ENCODE measurements at regions not wholly inside any gene's neighbourhood (a gene's known extent, or its start where the extent isn't known, plus 50 kb on each side); places are given as distances from the start of the nearest gene placed in this dataset.

DNA sequence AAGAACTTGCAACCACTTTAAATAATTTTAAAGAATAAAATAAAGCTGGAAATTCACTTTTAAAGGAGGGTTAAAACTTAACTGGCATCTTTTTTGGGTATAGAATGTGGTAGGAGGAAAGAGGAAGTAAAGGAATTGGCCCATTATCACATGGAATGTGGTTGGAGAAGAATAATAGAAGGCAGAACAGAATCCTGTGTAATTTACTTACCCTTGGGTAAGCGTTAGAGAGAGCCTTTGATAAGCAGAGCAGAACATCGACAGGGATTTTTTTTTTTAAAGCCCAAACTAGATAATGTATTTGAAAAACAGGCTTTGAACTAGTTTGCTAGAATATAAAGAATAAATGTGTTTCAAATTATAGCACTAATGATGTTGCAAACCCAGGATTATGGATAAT lies 199.8 kb upstream of the KIAA1217 start:
- TF ChIP-seq, protein P1, sequence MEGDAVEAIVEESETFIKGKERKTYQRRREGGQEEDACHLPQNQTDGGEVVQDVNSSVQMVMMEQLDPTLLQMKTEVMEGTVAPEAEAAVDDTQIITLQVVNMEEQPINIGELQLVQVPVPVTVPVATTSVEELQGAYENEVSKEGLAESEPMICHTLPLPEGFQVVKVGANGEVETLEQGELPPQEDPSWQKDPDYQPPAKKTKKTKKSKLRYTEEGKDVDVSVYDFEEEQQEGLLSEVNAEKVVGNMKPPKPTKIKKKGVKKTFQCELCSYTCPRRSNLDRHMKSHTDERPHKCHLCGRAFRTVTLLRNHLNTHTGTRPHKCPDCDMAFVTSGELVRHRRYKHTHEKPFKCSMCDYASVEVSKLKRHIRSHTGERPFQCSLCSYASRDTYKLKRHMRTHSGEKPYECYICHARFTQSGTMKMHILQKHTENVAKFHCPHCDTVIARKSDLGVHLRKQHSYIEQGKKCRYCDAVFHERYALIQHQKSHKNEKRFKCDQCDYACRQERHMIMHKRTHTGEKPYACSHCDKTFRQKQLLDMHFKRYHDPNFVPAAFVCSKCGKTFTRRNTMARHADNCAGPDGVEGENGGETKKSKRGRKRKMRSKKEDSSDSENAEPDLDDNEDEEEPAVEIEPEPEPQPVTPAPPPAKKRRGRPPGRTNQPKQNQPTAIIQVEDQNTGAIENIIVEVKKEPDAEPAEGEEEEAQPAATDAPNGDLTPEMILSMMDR (conservative IDR thresholded peaks at IDR 0.05; ENCODE audit: low read length) = no peak
- no peak for TF ChIP-seq EZH2phosphoT487 (IDR thresholded peaks at IDR 0.05; ENCODE audit: borderline replicate concordance)
- H3K4me2 ChIP-seq (ENCODE audit: low read depth, low read length, poor library complexity, severe bottlenecking) = no peak overlapping the region
- no peaks in the 10 kb centered on the region for H3K27me3 ChIP-seq (ENCODE audit: insufficient read depth, low read length, poor library complexity, severe bottlenecking)

DNA sequence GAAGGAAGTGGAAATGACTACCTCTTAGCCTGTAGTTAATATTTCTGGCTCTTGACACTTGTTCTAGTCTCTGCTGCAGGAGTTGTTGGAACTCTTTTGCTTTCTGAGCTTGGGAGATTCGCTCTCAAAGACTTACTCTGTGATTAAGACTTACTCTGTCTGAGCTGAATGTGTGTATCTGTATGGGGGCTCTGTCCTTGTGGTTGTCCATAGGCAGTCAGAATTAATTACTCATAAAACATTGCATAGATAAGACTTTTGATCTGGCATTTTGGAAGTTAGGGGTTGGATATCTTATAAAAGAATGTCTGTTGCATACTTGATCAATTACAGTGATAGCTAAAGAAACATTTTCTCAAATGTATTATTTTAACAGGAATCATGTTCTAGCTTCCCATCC lies 199.2 kb upstream of the KIAA1217 start:
- no peaks in the 10 kb centered on the region for H3K9me3 ChIP-seq (ENCODE audit: insufficient read depth, low read depth, low read length)
- H3K4me2 ChIP-seq (ENCODE audit: low read depth, low read length, poor library complexity, severe bottlenecking) = no peak overlapping the region
- no peaks in the 10 kb centered on the region for H3K79me2 ChIP-seq (ENCODE audit: insufficient read depth, low read length)
- no peaks in the 10 kb centered on the region for H3K9me2 ChIP-seq (replicated peaks; ENCODE audit: low read depth, low read length)
- H2AFZ ChIP-seq (ENCODE audit: low read length) = no peak overlapping the region
- no peaks in the 10 kb centered on the region for H4K20me1 ChIP-seq (ENCODE audit: insufficient read depth, low read length, poor library complexity, severe bottlenecking)
- no peaks in the 10 kb centered on the region for H3K36me3 ChIP-seq (ENCODE audit: insufficient read depth, low read length)
- no peak overlapping the region for H3K9ac ChIP-seq (ENCODE audit: low read depth, low read length, poor library complexity, severe bottlenecking)
- H3K4me1 ChIP-seq (ENCODE audit: insufficient read depth, low read length, poor library complexity, severe bottlenecking) = peaks cover 6% of the 10 kb centered on the region
- no peak for TF ChIP-seq EZH2phosphoT487 (IDR thresholded peaks at IDR 0.05; ENCODE audit: borderline replicate concordance)
- H3F3A ChIP-seq (ENCODE audit: low read depth) = no peaks in the 10 kb centered on the region
- no peaks in the 10 kb centered on the region for H3K27me3 ChIP-seq (ENCODE audit: insufficient read depth, low read length, poor library complexity, severe bottlenecking)
- no peak overlapping the region for H3K4me3 ChIP-seq (ENCODE audit: low read length, poor library complexity, severe bottlenecking)

More for the DNA sequence above, 199.8 kb upstream of the KIAA1217 start:
- Histone ChIP-seq H3K9me3 (ENCODE audit: insufficient read depth, low read depth, low read length) (no peaks in the 10 kb centered on the region), H2AFZ (ENCODE audit: low read length) (no peak overlapping the region), H3K36me3 (ENCODE audit: insufficient read depth, low read length) (no peaks in the 10 kb centered on the region), H3K4me3 (ENCODE audit: low read length, poor library complexity, severe bottlenecking) (no peak overlapping the region), H3K79me2 (ENCODE audit: insufficient read depth, low read length) (no peaks in the 10 kb centered on the region), H3K9me2 (replicated peaks; ENCODE audit: low read depth, low read length) (no peaks in the 10 kb centered on the region), H3F3A (ENCODE audit: low read depth) (no peaks in the 10 kb centered on the region), H3K9ac (ENCODE audit: low read depth, low read length, poor library complexity, severe bottlenecking) (no peak overlapping the region), H4K20me1 (ENCODE audit: insufficient read depth, low read length, poor library complexity, severe bottlenecking) (no peaks in the 10 kb centered on the region), H3K4me1 (ENCODE audit: insufficient read depth, low read length, poor library complexity, severe bottlenecking) (peaks cover 6% of the 10 kb centered on the region)

DNA sequence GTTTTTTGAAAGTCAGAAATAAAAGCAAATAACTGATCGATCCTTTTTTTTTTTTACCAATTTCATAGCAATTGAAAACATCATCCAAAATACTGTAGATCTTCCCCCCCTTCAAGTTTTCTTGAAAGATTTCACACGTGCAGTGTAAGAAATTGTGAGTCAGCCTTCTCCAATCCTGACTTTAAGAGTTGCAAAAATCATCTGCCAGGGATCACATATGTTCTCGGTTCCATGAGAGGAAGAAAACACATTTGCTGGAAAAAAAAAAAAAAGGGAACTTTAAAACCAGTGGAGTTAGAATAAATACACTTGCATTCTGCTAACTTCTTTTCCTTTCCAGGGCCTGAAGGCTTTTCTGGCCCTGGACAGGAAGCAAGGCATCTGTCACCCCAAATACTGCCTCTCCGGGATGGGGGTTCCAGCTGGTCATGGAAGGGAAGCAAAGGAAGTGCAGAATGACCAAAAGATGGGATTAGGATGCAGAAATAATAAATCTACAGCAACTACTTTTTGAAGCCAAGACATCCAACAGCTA lies 198.4 kb upstream of the KIAA1217 start:
- no peaks in the 10 kb centered on the region for H3K36me3 ChIP-seq (ENCODE audit: insufficient read depth, low read length)
- no peaks in the 10 kb centered on the region for H3K79me2 ChIP-seq (ENCODE audit: insufficient read depth, low read length)
- H3K9ac ChIP-seq (ENCODE audit: low read depth, low read length, poor library complexity, severe bottlenecking) = no peak overlapping the region
- H4K20me1 ChIP-seq (ENCODE audit: insufficient read depth, low read length, poor library complexity, severe bottlenecking) = no peaks in the 10 kb centered on the region
- H2AFZ ChIP-seq (ENCODE audit: low read length) = no peak overlapping the region
- H3K9me3 ChIP-seq (ENCODE audit: insufficient read depth, low read depth, low read length) = no peaks in the 10 kb centered on the region
- no peak overlapping the region for H3K4me3 ChIP-seq (ENCODE audit: low read length, poor library complexity, severe bottlenecking)
- H3K4me2 ChIP-seq (ENCODE audit: low read depth, low read length, poor library complexity, severe bottlenecking) = no peak overlapping the region
- no peaks in the 10 kb centered on the region for H3K9me2 ChIP-seq (replicated peaks; ENCODE audit: low read depth, low read length)
- H3K4me1 ChIP-seq (ENCODE audit: insufficient read depth, low read length, poor library complexity, severe bottlenecking) = peaks cover 6% of the 10 kb centered on the region
- TF ChIP-seq EZH2phosphoT487 (IDR thresholded peaks at IDR 0.05; ENCODE audit: borderline replicate concordance) = no peak
- TF ChIP-seq, protein P1 (conservative IDR thresholded peaks at IDR 0.05; ENCODE audit: low read length) = no peak
- no peaks in the 10 kb centered on the region for H3K27me3 ChIP-seq (ENCODE audit: insufficient read depth, low read length, poor library complexity, severe bottlenecking)
- H3F3A ChIP-seq (ENCODE audit: low read depth) = no peaks in the 10 kb centered on the region

DNA sequence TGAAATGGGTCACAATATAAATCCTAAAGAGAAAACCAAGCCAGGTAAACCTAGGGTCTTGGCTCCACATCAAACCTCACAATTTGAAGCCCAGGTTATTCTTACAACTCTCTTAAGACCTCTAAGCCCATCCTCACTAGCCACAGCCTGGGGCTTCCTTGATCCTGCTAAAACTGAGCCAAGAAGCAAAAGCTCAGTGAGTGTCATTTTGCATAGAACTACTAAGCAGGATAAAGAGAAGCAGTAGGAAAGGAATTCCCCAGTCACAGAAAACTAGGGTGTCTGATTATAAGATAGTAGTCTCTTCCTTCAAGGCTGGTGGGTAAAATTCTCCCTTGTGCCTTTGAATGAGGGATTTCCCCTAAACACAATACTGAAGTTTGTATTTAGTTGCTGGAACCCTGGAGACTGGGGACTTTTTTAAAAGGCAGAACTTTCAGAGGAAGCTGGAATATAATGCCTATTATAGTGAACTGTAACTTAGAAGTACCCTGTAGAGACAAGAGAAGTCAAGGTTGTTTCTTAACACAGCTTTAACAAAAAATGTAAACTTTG lies 196.6 kb upstream of the KIAA1217 start:
- Histone ChIP-seq H3K36me3 (ENCODE audit: insufficient read depth, low read length) (no peaks in the 10 kb centered on the region), H3K9me3 (ENCODE audit: insufficient read depth, low read depth, low read length) (no peaks in the 10 kb centered on the region), H2AFZ (ENCODE audit: low read length) (no peak overlapping the region), H3K9me2 (replicated peaks; ENCODE audit: low read depth, low read length) (no peaks in the 10 kb centered on the region), H3K4me2 (ENCODE audit: low read depth, low read length, poor library complexity, severe bottlenecking) (no peak overlapping the region), H4K20me1 (ENCODE audit: insufficient read depth, low read length, poor library complexity, severe bottlenecking) (no peaks in the 10 kb centered on the region), H3F3A (ENCODE audit: low read depth) (no peaks in the 10 kb centered on the region), H3K27me3 (ENCODE audit: insufficient read depth, low read length, poor library complexity, severe bottlenecking) (no peaks in the 10 kb centered on the region), H3K79me2 (ENCODE audit: insufficient read depth, low read length) (no peaks in the 10 kb centered on the region), H3K4me1 (ENCODE audit: insufficient read depth, low read length, poor library complexity, severe bottlenecking) (peaks cover 6% of the 10 kb centered on the region), H3K4me3 (ENCODE audit: low read length, poor library complexity, severe bottlenecking) (no peak overlapping the region), H3K9ac (ENCODE audit: low read depth, low read length, poor library complexity, severe bottlenecking) (no peak overlapping the region)
- TF ChIP-seq, protein P1 (conservative IDR thresholded peaks at IDR 0.05; ENCODE audit: low read length) = no peak
- no peak for TF ChIP-seq EZH2phosphoT487 (IDR thresholded peaks at IDR 0.05; ENCODE audit: borderline replicate concordance)
